Erythroblast (primary cell): ENCODE measurements at regions not wholly inside any gene's neighbourhood (a gene's known extent, or its start where the extent isn't known, plus 50 kb on each side); places are given as distances from the start of the nearest gene placed in this dataset.

ENCODE experiments used
- GATA1 ChIP-seq: IDR thresholded peaks from 2 replicates; pipeline ENCODE4 v1.6.1; 2011; ENCODE audit warnings: low read depth, mild to moderate bottlenecking, control low read depth, low read length, moderate library complexity
- POLR2A ChIP-seq: IDR thresholded peaks from 2 replicates; pipeline ENCODE4 v1.6.1; 2011; ENCODE audit warnings: mild to moderate bottlenecking, low read length

DNA sequence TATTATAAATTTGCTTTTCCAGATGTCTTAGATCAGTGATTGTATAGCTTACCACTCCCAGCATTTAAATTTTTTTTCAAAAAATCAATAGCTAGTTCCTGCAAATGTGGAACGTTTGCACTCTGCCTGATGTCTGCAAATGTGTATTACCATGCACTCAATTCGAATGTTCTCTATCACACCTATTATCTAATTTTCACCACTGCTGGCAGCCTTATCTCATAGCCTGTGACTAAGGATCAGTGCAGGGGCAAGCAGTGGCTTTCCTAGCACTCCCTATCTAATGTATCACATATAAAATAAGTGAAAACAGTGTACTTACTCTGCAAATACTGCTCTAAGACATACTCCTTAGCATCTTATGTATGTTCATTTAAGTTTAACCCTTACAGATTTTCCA is 196.3 kb upstream of the PLSCR5 start:
- TF ChIP-seq POLR2A: no peak
- TF ChIP-seq GATA1: no peak
